HG03135 (cell line): ENCODE measurements at regions not wholly inside any gene's neighbourhood (a gene's known extent, or its start where the extent isn't known, plus 50 kb on each side); places are given as distances from the start of the nearest gene placed in this dataset.
"Not testable (repeated sequence)": the region's sequence is repeated elsewhere in the genome, so short reads cannot be mapped to it uniquely, and the experiment has no call there.

ENCODE experiments used
- ATAC-seq: cut with Tn5 transposase; IDR thresholded peaks from one replicate; pipeline ENCODE4 v1.9.1; 2021; ENCODE audit warnings: mild to moderate bottlenecking, moderate library complexity; ENCODE audit not compliant: unreplicated experiment

- ATAC-seq, result not testable (repeated sequence)
Measured at GRCh38 chr2:111282162-111282561, 161.4 kb downstream of the BCL2L11 start.

GRCh38 chr2:111287646-111288568, 167.2 kb downstream of the BCL2L11 start:
- ATAC-seq, result not testable (repeated sequence)

GRCh38 chr2:111290370-111290769, 169.7 kb downstream of the BCL2L11 start:
- not testable (repeated sequence) for ATAC-seq

- ATAC-seq, result not testable (repeated sequence)
Measured at GRCh38 chr2:111291566-111291965, 170.9 kb downstream of the BCL2L11 start.

GRCh38 chr2:111292232-111292968, 171.7 kb downstream of the BCL2L11 start:
- not testable (repeated sequence) for ATAC-seq

GRCh38 chr2:111294699-111295098, 174.0 kb downstream of the BCL2L11 start:
- ATAC-seq, result not testable (repeated sequence)

GRCh38 chr2:111296122-111296804, 175.5 kb downstream of the BCL2L11 start:
- ATAC-seq, result not testable (repeated sequence)

GRCh38 chr2:111297128-111297527, 176.4 kb downstream of the BCL2L11 start:
- ATAC-seq, result not testable (repeated sequence)

- ATAC-seq, result not testable (repeated sequence)
Measured at GRCh38 chr2:111298927-111299326, 178.2 kb downstream of the BCL2L11 start.

- ATAC-seq, result not testable (repeated sequence)
Measured at GRCh38 chr2:111299635-111300034, 178.9 kb downstream of the BCL2L11 start.

GRCh38 chr2:111301677-111302076, 181.0 kb downstream of the BCL2L11 start:
- not testable (repeated sequence) for ATAC-seq

GRCh38 chr2:111302397-111303218, 181.9 kb downstream of the BCL2L11 start:
- not testable (repeated sequence) for ATAC-seq

- not testable (repeated sequence) for ATAC-seq
Measured at GRCh38 chr2:111307302-111307701, 186.6 kb downstream of the BCL2L11 start.

GRCh38 chr2:111309231-111310075, 188.7 kb downstream of the BCL2L11 start:
- ATAC-seq, result not testable (repeated sequence)

- ATAC-seq, result not testable (repeated sequence)
Measured at GRCh38 chr2:111310395-111310794, 189.7 kb downstream of the BCL2L11 start.

GRCh38 chr2:111311568-111311967, 190.9 kb downstream of the BCL2L11 start:
- ATAC-seq, result not testable (repeated sequence)

GRCh38 chr2:111312897-111313607, 192.3 kb downstream of the BCL2L11 start:
- not testable (repeated sequence) for ATAC-seq

GRCh38 chr2:111313711-111314110, 193.0 kb downstream of the BCL2L11 start:
- ATAC-seq, result not testable (repeated sequence)
